IMR-90 (cell line): ENCODE measurements at regions not wholly inside any gene's neighbourhood (a gene's known extent, or its start where the extent isn't known, plus 50 kb on each side); places are given as distances from the start of the nearest gene placed in this dataset.

ENCODE experiments used
- ATAC-seq: fragments of 200-7000 bp; cut with Tn5 transposase; 2 replicates; pipeline ENCODE4 v1.9.1; 2020; ENCODE audit warnings: low read depth, mild to moderate bottlenecking, moderate library complexity
- BruUV-seq: library from RNA; stranded (reverse); fragments of 400-500 nt; replicated peaks from 2 replicates; lab custom pipeline; 2021; lab: Mats Ljungman, UMichigan
- CTCF ChIA-PET: fragments of 300-600 bp; formaldehyde crosslinking; extraction: SDS; loops from one replicate; lab custom pipeline; 2021; ENCODE audit warnings: antibody characterized with exemption; lab: Yijun Ruan, JAX
- POLR2A ChIA-PET: fragments of 300-600 bp; sonication (Branson Sonifier 250); formaldehyde crosslinking; loops from one replicate; lab custom pipeline; 2022; ENCODE audit warnings: antibody characterized with exemption; ENCODE audit not compliant: unreplicated experiment; lab: Charles Lee
- DNase-seq: peaks from one replicate; pipeline ENCODE4 v3.0.0; 2013
- H2AFZ ChIP-seq: replicated peaks from 2 replicates; pipeline ENCODE3; 2013; ENCODE audit warnings: low read length, mild to moderate bottlenecking; ENCODE audit not compliant: poor library complexity
- H2AK5ac ChIP-seq: 2 replicates; pipeline ENCODE4 v1.6.1; 2013; ENCODE audit warnings: low read depth, low read length, inconsistent platforms
- H2AK9ac ChIP-seq: replicated peaks from 2 replicates; pipeline ENCODE3; 2013; ENCODE audit warnings: mild to moderate bottlenecking, low read depth, low read length, moderate library complexity; ENCODE audit not compliant: poor library complexity
- H2BK120ac ChIP-seq: 2 replicates; pipeline ENCODE4 v1.6.1; 2013; ENCODE audit warnings: low read depth, low read length, inconsistent platforms
- H2BK15ac ChIP-seq: 3 replicates; pipeline ENCODE4 v1.6.1; 2013; ENCODE audit warnings: low read depth, low read length, inconsistent platforms
- H2BK20ac ChIP-seq: 2 replicates; pipeline ENCODE4 v1.6.1; 2013; ENCODE audit warnings: low read depth, mild to moderate bottlenecking, inconsistent platforms, low read length, moderate library complexity
- H2BK5ac ChIP-seq: 2 replicates; pipeline ENCODE4 v1.6.1; 2013; ENCODE audit warnings: mild to moderate bottlenecking, low read depth, low read length, inconsistent platforms; ENCODE audit not compliant: poor library complexity, severe bottlenecking
- H3K14ac ChIP-seq: replicated peaks from 2 replicates; pipeline ENCODE4 v1.6.1; 2013; ENCODE audit warnings: low read depth, low read length, inconsistent platforms
- H3K18ac ChIP-seq: 2 replicates; pipeline ENCODE4 v1.6.1; 2013; ENCODE audit warnings: low read depth, low read length, control low read depth
- H3K23ac ChIP-seq: 2 replicates; pipeline ENCODE4 v1.6.1; 2013; ENCODE audit warnings: low read depth, low read length, inconsistent platforms
- H3K27ac ChIP-seq: 2 replicates; pipeline ENCODE4 v1.5.1; 2013; ENCODE audit warnings: mild to moderate bottlenecking, control low read depth, low read length; ENCODE audit not compliant: insufficient read depth
- H3K27me3 ChIP-seq: 2 replicates; pipeline ENCODE4 v1.6.1; 2013; ENCODE audit warnings: low read length; ENCODE audit not compliant: control insufficient read depth, insufficient read depth
- H3K36me3 ChIP-seq: 2 replicates; pipeline ENCODE4 v1.6.1; 2013; ENCODE audit warnings: low read length, mixed read lengths; ENCODE audit not compliant: control insufficient read depth, insufficient read depth
- H3K4ac ChIP-seq: 2 replicates; pipeline ENCODE4 v1.6.1; 2013; ENCODE audit warnings: low read depth, low read length, inconsistent platforms
- H3K4me1 ChIP-seq: 2 replicates; pipeline ENCODE4 v1.6.1; 2013; ENCODE audit warnings: low read length, mixed read lengths; ENCODE audit not compliant: control insufficient read depth, insufficient read depth
- H3K4me2 ChIP-seq: 2 replicates; pipeline ENCODE4 v1.6.1; 2013; ENCODE audit warnings: low read depth, mild to moderate bottlenecking, control low read depth, low read length, moderate library complexity
- H3K4me3 ChIP-seq: 2 replicates; pipeline ENCODE4 v1.5.1; 2013; ENCODE audit warnings: low read depth, mild to moderate bottlenecking, control low read depth, low read length, moderate library complexity; ENCODE audit not compliant: insufficient read depth
- H3K56ac ChIP-seq: 2 replicates; pipeline ENCODE4 v1.6.1; 2013; ENCODE audit warnings: low read length, inconsistent platforms; ENCODE audit not compliant: insufficient read depth; ENCODE audit errors: extremely low read depth
- H3K79me1 ChIP-seq, 2 experiments: 2 replicates each; pipeline ENCODE4 v1.6.1; 2013; ENCODE audit warnings: low read length in 2 of 2, inconsistent platforms in 1 of 2, low read depth in 1 of 2
- H3K9ac ChIP-seq: 2 replicates; pipeline ENCODE4 v1.6.1; 2013; ENCODE audit warnings: low read depth, low read length, control low read depth
- H3K9me1 ChIP-seq: 2 replicates; pipeline ENCODE4 v1.6.1; 2013; ENCODE audit warnings: low read length, inconsistent platforms; ENCODE audit not compliant: insufficient read depth
- H3K9me3 ChIP-seq: 2 replicates; pipeline ENCODE4 v1.6.1; 2013; ENCODE audit warnings: low read length; ENCODE audit not compliant: control insufficient read depth, insufficient read depth
- H4K20me1 ChIP-seq: 2 replicates; pipeline ENCODE4 v1.6.1; 2013; ENCODE audit warnings: low read length, inconsistent platforms; ENCODE audit not compliant: insufficient read depth
- H4K5ac ChIP-seq: 2 replicates; pipeline ENCODE4 v1.6.1; 2013; ENCODE audit warnings: mild to moderate bottlenecking, low read depth, low read length, control low read depth
- H4K8ac ChIP-seq, 2 experiments: 2 replicates each; pipeline ENCODE4 v1.6.1; 2013; ENCODE audit warnings: low read depth in 2 of 2, low read length in 2 of 2, control low read depth in 1 of 2, inconsistent platforms in 1 of 2
- H4K91ac ChIP-seq: 2 replicates; pipeline ENCODE4 v1.6.1; 2013; ENCODE audit warnings: low read depth, low read length, inconsistent platforms; ENCODE audit not compliant: insufficient read depth
- RFX5 ChIP-seq: IDR thresholded peaks from 2 replicates; pipeline ENCODE4 v1.8.0; 2012; ENCODE audit warnings: low read depth, mild to moderate bottlenecking, low read length, moderate library complexity
- SMC3 ChIP-seq: fragments of 150-350 bp; IDR thresholded peaks from 2 replicates; pipeline ENCODE4 v1.6.1; 2016; ENCODE audit warnings: low read depth, mild to moderate bottlenecking, antibody characterized with exemption, low read length, moderate library complexity
- USF2 ChIP-seq: fragments of 150-350 bp; IDR thresholded peaks from 2 replicates; pipeline ENCODE4 v1.6.1; 2017; ENCODE audit warnings: mild to moderate bottlenecking, antibody characterized with exemption, low read length, low read depth
- WGBS, 2 experiments: methylation state at CpG; one replicate each; pipeline versions ENCODE4 v1.1.5 to v1.1.7; 2013; ENCODE audit warnings: missing lambda C conversion rate in 2 of 2; ENCODE audit not compliant: insufficient read length in 1 of 2; ENCODE audit errors: extremely low coverage in 2 of 2; 5-methylcytosine and 5-hydroxymethylcytosine counted together
- dilution Hi-C: fragments of 300-500 bp; cut with HindIII; formaldehyde crosslinking; loops from one replicate; pipeline ENCODE4 v1.14.3; 2018; ENCODE audit warnings: low sequenced_read_pairs; ENCODE audit not compliant: unreplicated experiment
- in situ Hi-C: fragments of 300-500 bp; cut with MboI; formaldehyde crosslinking; loops from 3 replicates; pipeline ENCODE4 v1.14.3; 2019; ENCODE audit warnings: low sequenced_read_pairs, inconsistent platforms, mixed read lengths
- intact Hi-C: fragments of 100-400 bp; cut with micrococcal nuclease; formaldehyde crosslinking; loops from 2 replicates; pipeline ENCODE4 v1.10.0; 2022

GRCh38 chr12:124129132-124129531 is 156.1 kb downstream of the ZNF664 start:
- no peak overlapping the region for H2BK15ac ChIP-seq
- no peak overlapping the region for H4K91ac ChIP-seq
- H2BK20ac ChIP-seq: no peak overlapping the region
- no peak overlapping the region for H2BK120ac ChIP-seq
- no TSS peak for BruUV-seq
- no peak overlapping the region for H3K14ac ChIP-seq
- no peak overlapping the region for H3K18ac ChIP-seq
- intact Hi-C loops: no loop called here
- no peak overlapping the region for H3K56ac ChIP-seq
- H2AK9ac ChIP-seq: no peak overlapping the region
- peaks cover 19% of the 10 kb centered on the region for H3K27me3 ChIP-seq
- no peaks in the 10 kb centered on the region for H4K20me1 ChIP-seq
- no peaks in the 10 kb centered on the region for H3K4me1 ChIP-seq
- no peak overlapping the region for H3K27ac ChIP-seq
- H3K9me3 ChIP-seq: no peaks in the 10 kb centered on the region
- no peaks in the 10 kb centered on the region for H3K36me3 ChIP-seq
- no peaks in the 10 kb centered on the region for H3K9me1 ChIP-seq
- no peak overlapping the region for H4K8ac ChIP-seq
- H3K9ac ChIP-seq: no peak overlapping the region
- no peak overlapping the region for H3K4me2 ChIP-seq
- dilution Hi-C loops: no loop called here
- no peak overlapping the region for H2AFZ ChIP-seq
- CTCF ChIA-PET: no interaction called here
- ATAC-seq (no peak), DNase-seq (no peak)
- no peak overlapping the region for H3K23ac ChIP-seq
- POLR2A ChIA-PET: no interaction called here
- H4K5ac ChIP-seq: no peak overlapping the region
- no peak overlapping the region for H2AK5ac ChIP-seq
- no peak overlapping the region for H2BK5ac ChIP-seq
- in situ Hi-C loops: no loop called here
- H3K4me3 ChIP-seq: no peak overlapping the region
- TF ChIP-seq SMC3: no peak
- no peak for TF ChIP-seq RFX5
- TF ChIP-seq USF2: no peak
- H3K4ac ChIP-seq: no peak overlapping the region
- no peaks in the 10 kb centered on the region for H3K79me1 ChIP-seq
- no CpG with 5 or more reads among the region's 9 CpGs for WGBS, 2 experiments
